ENCODE measurements at regions not wholly inside any gene's neighbourhood (a gene's known extent, or its start where the extent isn't known, plus 50 kb on each side); places are given as distances from the start of the nearest gene placed in this dataset.

DNA sequence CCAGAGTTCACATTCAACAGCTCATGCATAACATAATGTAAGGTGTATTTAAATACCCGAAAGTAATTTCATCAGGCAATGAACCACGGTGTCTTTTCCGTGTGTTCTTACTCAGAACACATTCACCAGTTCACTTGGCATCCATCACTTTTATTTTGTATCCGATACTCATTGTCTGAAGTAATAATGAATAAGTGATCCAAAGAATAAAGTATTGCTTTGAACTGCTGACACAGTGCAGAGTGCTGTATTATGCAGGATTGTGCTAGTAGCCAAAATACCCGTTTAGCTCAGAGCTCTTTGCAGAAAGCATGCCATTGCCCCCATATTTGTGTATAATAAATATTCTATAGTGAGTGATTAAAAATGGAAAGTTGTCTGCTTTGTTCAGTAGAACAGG, 460.9 kb upstream of the KCNMB2 start:
- Histone ChIP-seq H3K4me1 (ENCODE audit: control insufficient read depth in 2 of 2, insufficient read depth in 2 of 2, low read length in 2 of 2) (no peaks in the 10 kb centered on the region), H3K4me3 (ENCODE audit: low read length in 2 of 2) (no peak overlapping the region), H3K9ac (ENCODE audit: low read depth in 1 of 2, low read length in 2 of 2) (no peak overlapping the region), H3K9me3 (ENCODE audit: control insufficient read depth in 2 of 2, low read length in 2 of 2) (no peaks in the 10 kb centered on the region), H3K36me3 (ENCODE audit: control insufficient read depth in 2 of 2, insufficient read depth in 2 of 2, low read length in 2 of 2) (no peaks in the 10 kb centered on the region), H3K27ac (ENCODE audit: low read depth in 2 of 2, low read length in 2 of 2) (no peak overlapping the region), H3K27me3 (ENCODE audit: control insufficient read depth in 2 of 2, insufficient read depth in 2 of 2, low read length in 2 of 2) (no peaks in the 10 kb centered on the region)

DNA sequence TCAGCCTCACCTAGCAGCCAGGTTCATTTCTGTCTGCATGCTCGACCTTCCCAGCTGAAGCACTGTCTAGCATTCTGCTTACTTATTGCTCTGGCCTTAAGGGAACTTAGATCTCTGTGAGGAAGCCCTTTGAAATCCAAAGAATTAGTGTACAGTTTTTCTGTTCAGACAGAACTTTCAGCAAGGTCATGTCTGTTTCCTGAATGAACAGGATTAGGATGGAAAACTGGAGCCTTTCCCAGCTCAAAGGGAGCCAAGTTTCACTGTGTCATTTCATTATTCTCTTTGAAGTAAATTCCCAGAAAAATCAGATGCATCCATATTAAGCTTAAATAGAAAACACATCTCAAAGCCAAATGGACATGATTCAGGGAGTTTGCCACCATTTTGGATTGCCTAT, 457.3 kb upstream of the KCNMB2 start:
- no peaks in the 10 kb centered on the region for H3K9me3 ChIP-seq (ENCODE audit: control insufficient read depth in 2 of 2, low read length in 2 of 2)
- peaks cover 0 to 17% of the 10 kb centered on the region in 2 donors for H3K4me1 ChIP-seq (ENCODE audit: control insufficient read depth in 2 of 2, insufficient read depth in 2 of 2, low read length in 2 of 2)
- no peak overlapping the region for H3K27ac ChIP-seq (ENCODE audit: low read depth in 2 of 2, low read length in 2 of 2)
- no peak overlapping the region for H3K9ac ChIP-seq (ENCODE audit: low read depth in 1 of 2, low read length in 2 of 2)
- H3K27me3 ChIP-seq (ENCODE audit: control insufficient read depth in 2 of 2, insufficient read depth in 2 of 2, low read length in 2 of 2): no peaks in the 10 kb centered on the region
- no peak overlapping the region for H3K4me3 ChIP-seq (ENCODE audit: low read length in 2 of 2)
- no peaks in the 10 kb centered on the region for H3K36me3 ChIP-seq (ENCODE audit: control insufficient read depth in 2 of 2, insufficient read depth in 2 of 2, low read length in 2 of 2)

DNA sequence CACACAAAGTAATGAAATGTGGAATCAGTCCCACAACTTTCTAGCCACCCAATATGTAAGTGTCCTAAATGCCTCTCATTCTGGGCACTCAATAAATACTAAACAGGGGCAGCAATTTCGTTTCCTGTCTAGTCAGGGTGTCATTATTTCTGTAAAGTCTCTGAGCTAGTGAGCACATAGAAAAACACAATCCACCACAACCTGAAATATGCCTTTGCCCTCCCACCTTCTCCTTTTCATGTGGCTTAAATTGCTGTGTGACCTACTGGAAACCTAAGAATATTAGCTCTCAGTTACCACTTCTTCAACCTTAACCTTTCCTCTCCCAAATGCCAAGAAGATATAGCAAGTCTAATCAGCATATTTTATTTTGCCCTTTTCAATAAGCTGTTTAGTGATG, 456.3 kb upstream of the KCNMB2 start:
- no peak overlapping the region for H3K27ac ChIP-seq (ENCODE audit: low read depth in 2 of 2, low read length in 2 of 2)
- H3K9ac ChIP-seq (ENCODE audit: low read depth in 1 of 2, low read length in 2 of 2): no peak overlapping the region
- no peaks in the 10 kb centered on the region for H3K9me3 ChIP-seq (ENCODE audit: control insufficient read depth in 2 of 2, low read length in 2 of 2)
- no peaks in the 10 kb centered on the region for H3K36me3 ChIP-seq (ENCODE audit: control insufficient read depth in 2 of 2, insufficient read depth in 2 of 2, low read length in 2 of 2)
- peaks cover 6 to 27% of the 10 kb centered on the region in 2 donors for H3K4me1 ChIP-seq (ENCODE audit: control insufficient read depth in 2 of 2, insufficient read depth in 2 of 2, low read length in 2 of 2)
- no peaks in the 10 kb centered on the region for H3K27me3 ChIP-seq (ENCODE audit: control insufficient read depth in 2 of 2, insufficient read depth in 2 of 2, low read length in 2 of 2)
- H3K4me3 ChIP-seq (ENCODE audit: low read length in 2 of 2): no peak overlapping the region

DNA sequence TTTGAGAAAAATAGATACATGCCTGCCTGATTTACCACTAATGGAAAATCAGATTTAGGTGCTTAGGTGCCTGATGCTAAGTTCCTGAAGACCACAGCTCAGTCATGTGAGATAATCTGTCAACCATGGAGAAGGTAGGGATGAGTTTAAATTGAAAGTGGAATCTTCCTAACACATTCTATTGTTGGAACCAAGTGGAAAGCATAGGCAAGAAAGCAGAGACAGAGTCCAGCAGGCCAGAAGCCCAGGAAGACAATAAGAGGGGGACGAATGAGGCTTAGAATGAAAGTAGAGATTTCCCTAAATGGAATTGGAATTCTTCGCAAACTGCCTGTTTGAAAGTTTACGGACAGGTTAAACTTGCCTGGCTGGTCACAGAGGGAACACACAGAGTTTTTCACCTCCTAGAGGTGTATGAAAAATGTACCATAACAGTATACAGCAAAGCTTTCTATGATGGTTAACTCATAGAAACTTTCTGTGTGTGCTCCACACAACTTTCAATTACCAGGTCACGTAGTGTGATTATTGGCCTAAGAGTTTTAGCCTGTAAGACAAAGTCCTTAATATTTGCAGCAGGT, 453.8 kb upstream of the KCNMB2 start:
- Histone ChIP-seq H3K4me3 (ENCODE audit: low read length in 2 of 2) (no peak overlapping the region), H3K27ac (ENCODE audit: low read depth in 2 of 2, low read length in 2 of 2) (no peak overlapping the region), H3K9me3 (ENCODE audit: control insufficient read depth in 2 of 2, low read length in 2 of 2) (no peaks in the 10 kb centered on the region), H3K27me3 (ENCODE audit: control insufficient read depth in 2 of 2, insufficient read depth in 2 of 2, low read length in 2 of 2) (no peaks in the 10 kb centered on the region), H3K36me3 (ENCODE audit: control insufficient read depth in 2 of 2, insufficient read depth in 2 of 2, low read length in 2 of 2) (no peaks in the 10 kb centered on the region), H3K4me1 (ENCODE audit: control insufficient read depth in 2 of 2, insufficient read depth in 2 of 2, low read length in 2 of 2) (peaks cover 6 to 48% of the 10 kb centered on the region in 2 donors), H3K9ac (ENCODE audit: low read depth in 1 of 2, low read length in 2 of 2) (no peak overlapping the region)

DNA sequence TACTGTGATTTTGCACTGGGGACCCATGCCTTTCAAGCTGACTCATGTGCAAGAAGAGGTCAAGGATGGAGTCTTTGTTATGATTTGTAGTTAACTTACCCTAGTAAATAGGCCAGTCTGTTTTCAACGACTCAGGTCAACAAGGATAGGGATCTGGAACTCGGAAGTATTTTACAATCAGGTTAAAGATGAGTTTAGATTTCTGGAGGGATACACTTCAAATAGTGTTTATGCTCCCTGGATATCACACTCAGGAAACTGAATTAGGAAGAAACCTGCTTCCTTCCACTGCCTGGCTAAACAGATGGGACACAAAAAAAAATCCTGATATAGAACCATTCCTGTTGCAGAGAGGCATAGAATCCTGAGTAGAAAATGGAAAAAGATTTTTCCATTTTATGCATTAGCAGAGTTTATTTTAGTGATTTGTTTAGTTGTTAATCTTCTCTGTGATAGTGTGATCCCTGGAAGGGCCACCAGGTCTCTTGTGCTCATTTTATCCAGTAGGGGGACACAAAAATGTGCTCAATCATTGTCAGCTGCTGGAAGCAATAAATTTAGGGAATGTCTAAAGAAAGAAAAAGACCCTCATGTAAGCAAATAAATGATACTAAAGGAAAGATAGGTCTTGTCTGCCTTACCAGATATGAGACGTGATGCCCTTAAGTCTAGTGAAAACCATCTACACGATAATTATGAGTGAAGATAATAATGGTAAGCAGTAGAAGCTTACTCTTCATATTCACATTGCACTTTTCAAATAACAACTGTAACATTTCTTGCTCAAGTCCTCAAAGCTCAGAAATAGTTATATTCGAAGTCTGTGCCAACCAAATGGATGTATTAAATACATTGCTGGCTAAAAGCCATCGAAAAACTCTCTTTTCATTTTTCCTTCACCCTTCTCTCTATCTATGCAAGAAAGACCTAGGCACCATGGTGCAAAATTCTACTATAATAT, 452.1 kb upstream of the KCNMB2 start:
- peaks cover 13 to 61% of the 10 kb centered on the region in 2 donors for H3K4me1 ChIP-seq (ENCODE audit: control insufficient read depth in 2 of 2, insufficient read depth in 2 of 2, low read length in 2 of 2)
- no peaks in the 10 kb centered on the region for H3K9me3 ChIP-seq (ENCODE audit: control insufficient read depth in 2 of 2, low read length in 2 of 2)
- no peaks in the 10 kb centered on the region for H3K27me3 ChIP-seq (ENCODE audit: control insufficient read depth in 2 of 2, insufficient read depth in 2 of 2, low read length in 2 of 2)
- no peak overlapping the region for H3K4me3 ChIP-seq (ENCODE audit: low read length in 2 of 2)
- H3K9ac ChIP-seq (ENCODE audit: low read depth in 1 of 2, low read length in 2 of 2): no peak overlapping the region
- peak overlapping the region in 1 of 2 donors; percentile 33 for H3K27ac ChIP-seq (ENCODE audit: low read depth in 2 of 2, low read length in 2 of 2)
- H3K36me3 ChIP-seq (ENCODE audit: control insufficient read depth in 2 of 2, insufficient read depth in 2 of 2, low read length in 2 of 2): no peaks in the 10 kb centered on the region

DNA sequence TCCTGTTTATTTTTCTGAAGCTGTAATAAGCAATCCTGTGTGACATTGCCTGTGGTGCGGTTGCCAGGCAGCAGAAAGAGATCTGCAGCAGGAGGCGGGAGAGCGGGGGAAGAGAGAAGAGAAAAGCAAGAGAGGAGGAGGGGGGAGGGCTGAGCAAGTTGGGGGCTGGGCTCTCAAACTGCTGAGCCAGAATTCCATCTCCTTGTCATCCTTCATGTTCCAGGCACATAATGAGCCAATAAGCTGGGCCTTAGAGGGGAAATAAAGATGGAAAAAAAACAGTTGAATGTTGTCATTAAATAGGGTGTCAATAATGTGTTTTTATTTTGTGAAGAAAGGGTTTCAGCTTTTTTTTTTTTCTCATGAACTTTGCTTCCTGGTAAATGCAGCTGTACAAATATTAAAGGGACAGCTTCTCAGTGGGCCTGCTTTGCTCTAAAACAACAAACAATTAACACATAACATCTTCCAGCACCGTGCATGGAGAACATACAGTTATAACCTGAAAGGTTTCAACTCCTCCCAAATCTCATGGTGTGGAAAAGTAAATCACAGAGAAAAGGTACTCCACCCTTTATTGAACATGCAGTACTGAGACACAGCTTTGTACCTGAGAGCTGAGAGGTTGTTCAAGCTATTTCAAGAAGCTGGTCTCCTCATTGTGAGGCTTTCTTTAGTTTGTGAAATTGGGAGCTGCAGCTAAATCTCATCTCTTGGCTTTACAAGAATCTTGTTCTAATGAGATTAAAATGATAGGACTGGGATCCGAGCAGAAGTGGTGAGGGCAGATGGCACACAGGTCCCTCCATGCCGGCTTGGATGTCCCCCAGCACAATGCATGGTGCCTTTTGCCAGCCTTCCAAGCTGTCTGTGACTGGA, 451.1 kb upstream of the KCNMB2 start:
- peaks cover 20 to 69% of the 10 kb centered on the region in 2 donors for H3K4me1 ChIP-seq (ENCODE audit: control insufficient read depth in 2 of 2, insufficient read depth in 2 of 2, low read length in 2 of 2)
- peak overlapping the region; percentile 19 to 54 for H3K27ac ChIP-seq (ENCODE audit: low read depth in 2 of 2, low read length in 2 of 2)
- no peaks in the 10 kb centered on the region for H3K9me3 ChIP-seq (ENCODE audit: control insufficient read depth in 2 of 2, low read length in 2 of 2)
- H3K36me3 ChIP-seq (ENCODE audit: control insufficient read depth in 2 of 2, insufficient read depth in 2 of 2, low read length in 2 of 2): no peaks in the 10 kb centered on the region
- H3K4me3 ChIP-seq (ENCODE audit: low read length in 2 of 2): no peak overlapping the region
- no peaks in the 10 kb centered on the region for H3K27me3 ChIP-seq (ENCODE audit: control insufficient read depth in 2 of 2, insufficient read depth in 2 of 2, low read length in 2 of 2)
- no peak overlapping the region for H3K9ac ChIP-seq (ENCODE audit: low read depth in 1 of 2, low read length in 2 of 2)

DNA sequence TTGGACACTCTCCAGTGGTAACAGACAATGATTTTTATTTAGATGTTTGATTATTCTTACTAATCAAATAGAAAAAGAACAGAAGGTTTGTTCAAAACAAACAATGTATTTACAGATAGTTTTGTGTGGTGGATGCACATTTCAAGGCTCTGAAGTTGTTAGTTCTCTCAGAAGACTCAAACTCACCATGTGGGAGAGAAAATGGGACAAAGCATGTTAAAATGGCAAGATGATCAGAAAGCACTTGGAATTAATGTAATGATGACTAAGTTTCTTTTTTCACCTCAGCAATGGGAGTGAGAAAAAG, 450.5 kb upstream of the KCNMB2 start:
- no peak overlapping the region for H3K9ac ChIP-seq (ENCODE audit: low read depth in 1 of 2, low read length in 2 of 2)
- H3K27ac ChIP-seq (ENCODE audit: low read depth in 2 of 2, low read length in 2 of 2): peak overlapping the region; percentile 19 to 54
- no peak overlapping the region for H3K4me3 ChIP-seq (ENCODE audit: low read length in 2 of 2)
- no peaks in the 10 kb centered on the region for H3K27me3 ChIP-seq (ENCODE audit: control insufficient read depth in 2 of 2, insufficient read depth in 2 of 2, low read length in 2 of 2)
- H3K4me1 ChIP-seq (ENCODE audit: control insufficient read depth in 2 of 2, insufficient read depth in 2 of 2, low read length in 2 of 2): peaks cover 20 to 70% of the 10 kb centered on the region in 2 donors
- H3K9me3 ChIP-seq (ENCODE audit: control insufficient read depth in 2 of 2, low read length in 2 of 2): no peaks in the 10 kb centered on the region
- no peaks in the 10 kb centered on the region for H3K36me3 ChIP-seq (ENCODE audit: control insufficient read depth in 2 of 2, insufficient read depth in 2 of 2, low read length in 2 of 2)

DNA sequence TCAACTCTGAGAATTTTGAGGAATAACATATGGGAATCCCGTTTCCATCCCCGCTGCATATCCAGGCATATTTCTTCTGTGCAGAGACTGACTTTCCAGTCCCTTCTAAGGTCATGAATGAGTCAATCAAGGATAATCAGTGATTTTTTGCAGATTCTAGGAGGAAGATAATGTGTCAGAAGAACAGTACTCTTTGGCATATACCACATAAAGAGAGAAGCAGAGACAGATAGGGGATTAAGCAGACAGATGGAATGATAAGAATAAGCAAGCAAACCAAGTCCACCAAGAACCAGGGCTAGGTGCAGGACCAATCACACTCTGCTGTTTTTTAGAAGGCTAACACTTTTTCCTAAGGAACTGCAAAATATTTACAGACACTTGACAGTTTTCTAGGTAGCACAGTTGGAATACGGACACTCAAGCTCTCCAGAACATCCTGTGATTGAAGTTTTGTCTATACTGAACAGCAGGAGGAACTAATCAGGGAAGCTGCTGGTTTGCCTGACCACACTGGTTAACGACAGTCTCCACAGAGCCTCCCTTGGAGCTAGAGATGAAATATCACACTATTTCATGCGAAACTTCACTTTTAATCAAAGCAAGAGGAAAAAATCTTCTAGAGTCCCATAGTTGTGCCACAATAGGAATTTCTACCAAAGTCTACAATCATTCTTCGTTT, 450.0 kb upstream of the KCNMB2 start:
- H3K9ac ChIP-seq (ENCODE audit: low read depth in 1 of 2, low read length in 2 of 2): no peak overlapping the region
- H3K9me3 ChIP-seq (ENCODE audit: control insufficient read depth in 2 of 2, low read length in 2 of 2): no peaks in the 10 kb centered on the region
- no peak overlapping the region for H3K27ac ChIP-seq (ENCODE audit: low read depth in 2 of 2, low read length in 2 of 2)

DNA sequence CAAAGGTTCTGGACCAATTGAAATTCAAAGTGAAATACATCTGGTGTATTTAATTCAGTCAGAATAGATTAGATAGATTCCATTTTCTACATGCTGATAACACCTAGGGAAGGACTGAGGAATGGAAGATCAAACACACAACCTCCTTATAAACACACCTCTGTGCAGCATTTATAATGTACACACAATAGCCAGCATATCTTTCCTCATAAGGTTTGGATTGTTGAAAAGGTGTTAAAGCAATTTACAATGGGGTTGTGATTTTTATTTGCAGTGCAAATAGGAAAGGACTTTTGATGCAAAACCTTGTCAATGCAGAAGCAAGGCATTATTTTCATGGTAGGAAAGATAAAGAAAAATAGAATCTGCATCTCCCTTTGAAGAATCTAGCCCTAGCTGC, 448.9 kb upstream of the KCNMB2 start:
- peak overlapping the region in 1 of 2 donors; percentile 26 for H3K27ac ChIP-seq (ENCODE audit: low read depth in 2 of 2, low read length in 2 of 2)
- no peak overlapping the region for H3K9ac ChIP-seq (ENCODE audit: low read depth in 1 of 2, low read length in 2 of 2)
- peaks cover 20 to 68% of the 10 kb centered on the region in 2 donors for H3K4me1 ChIP-seq (ENCODE audit: control insufficient read depth in 2 of 2, insufficient read depth in 2 of 2, low read length in 2 of 2)
- H3K9me3 ChIP-seq (ENCODE audit: control insufficient read depth in 2 of 2, low read length in 2 of 2): no peaks in the 10 kb centered on the region
- no peaks in the 10 kb centered on the region for H3K27me3 ChIP-seq (ENCODE audit: control insufficient read depth in 2 of 2, insufficient read depth in 2 of 2, low read length in 2 of 2)
- no peak overlapping the region for H3K4me3 ChIP-seq (ENCODE audit: low read length in 2 of 2)
- no peaks in the 10 kb centered on the region for H3K36me3 ChIP-seq (ENCODE audit: control insufficient read depth in 2 of 2, insufficient read depth in 2 of 2, low read length in 2 of 2)

More for the DNA sequence above, 450.0 kb upstream of the KCNMB2 start:
- Histone ChIP-seq H3K27me3 (ENCODE audit: control insufficient read depth in 2 of 2, insufficient read depth in 2 of 2, low read length in 2 of 2) (no peaks in the 10 kb centered on the region), H3K4me1 (ENCODE audit: control insufficient read depth in 2 of 2, insufficient read depth in 2 of 2, low read length in 2 of 2) (peaks cover 20 to 70% of the 10 kb centered on the region in 2 donors), H3K36me3 (ENCODE audit: control insufficient read depth in 2 of 2, insufficient read depth in 2 of 2, low read length in 2 of 2) (no peaks in the 10 kb centered on the region), H3K4me3 (ENCODE audit: low read length in 2 of 2) (no peak overlapping the region)
